Omental fat pad (tissue), 3 donors: ENCODE measurements at regions not wholly inside any gene's neighbourhood (a gene's known extent, or its start where the extent isn't known, plus 50 kb on each side); places are given as distances from the start of the nearest gene placed in this dataset.
A peak's percentile ranks its signal among the peaks of the same experiment; 100 is the strongest.
"Not testable (repeated sequence)": the region's sequence is repeated elsewhere in the genome, so short reads cannot be mapped to it uniquely, and the experiment has no call there.

Experiments used
- ATAC-seq: fragments of 150-250 bp; one replicate; pipeline ENCODE4 v1.9.1; 2016; ENCODE audit warnings: mild to moderate bottlenecking, moderate library complexity; ENCODE audit not compliant: low FRiP score
- DNase-seq: peaks from one replicate; pipeline ENCODE4 v3.0.0-alpha.2; 2019; ENCODE audit warnings: low spot score
- CTCF ChIP-seq, 3 donors: fragments of 450-650 bp; IDR thresholded peaks; one replicate each; pipeline ENCODE4 v1.5.1; 2016 to 2017; ENCODE audit warnings: antibody characterized with exemption in 3 of 3, mild to moderate bottlenecking in 3 of 3, moderate library complexity in 2 of 3

GRCh38 chr4:82275431-82276331, 98.1 kb downstream of the HNRNPD start:
- ATAC-seq (no peak), DNase-seq (no peak)
- no peak for TF ChIP-seq CTCF (IDR thresholded peaks at IDR 0.05)

- not testable (repeated sequence) for DNase-seq, ATAC-seq
Measured at GRCh38 chr4:82274700-82275099, 99.1 kb downstream of the HNRNPD start.

GRCh38 chr4:82272523-82272922, 101.3 kb downstream of the HNRNPD start:
- not testable (repeated sequence) for ATAC-seq, DNase-seq

GRCh38 chr4:82271915-82272480, 101.8 kb downstream of the HNRNPD start:
- not testable (repeated sequence) for DNase-seq, ATAC-seq

GRCh38 chr4:82268826-82269193, 105.0 kb downstream of the HNRNPD start:
- no peak for TF ChIP-seq CTCF (IDR thresholded peaks at IDR 0.05)
- DNase-seq (no peak), ATAC-seq (no peak)

GRCh38 chr4:82268050-82268825, 105.6 kb downstream of the HNRNPD start:
- no peak for TF ChIP-seq CTCF (IDR thresholded peaks at IDR 0.05)
- DNase-seq, result no peak
- ATAC-seq, result peak; percentile 92

- ATAC-seq (no peak), DNase-seq (no peak)
- TF ChIP-seq CTCF (IDR thresholded peaks at IDR 0.05), result no peak
Measured at GRCh38 chr4:82267506-82267905, 106.3 kb downstream of the HNRNPD start.

GRCh38 chr4:82266345-82266744, 107.4 kb downstream of the HNRNPD start:
- no peak for ATAC-seq
- TF ChIP-seq CTCF (IDR thresholded peaks at IDR 0.05), result no peak
- no peak for DNase-seq
